Ureter (tissue), 1 donor: ENCODE measurements at regions not wholly inside any gene's neighbourhood (a gene's known extent, or its start where the extent isn't known, plus 50 kb on each side); places are given as distances from the start of the nearest gene placed in this dataset.
"Not testable (repeated sequence)": the region's sequence is repeated elsewhere in the genome, so short reads cannot be mapped to it uniquely, and the experiment has no call there.

ENCODE experiments used
- DNase-seq: peaks from one replicate; pipeline ENCODE4 v3.0.0-alpha.2; 2020; ENCODE audit warnings: low spot score
- donor health status: DM: yes; HTN: yes; CAD: no.

DNA sequence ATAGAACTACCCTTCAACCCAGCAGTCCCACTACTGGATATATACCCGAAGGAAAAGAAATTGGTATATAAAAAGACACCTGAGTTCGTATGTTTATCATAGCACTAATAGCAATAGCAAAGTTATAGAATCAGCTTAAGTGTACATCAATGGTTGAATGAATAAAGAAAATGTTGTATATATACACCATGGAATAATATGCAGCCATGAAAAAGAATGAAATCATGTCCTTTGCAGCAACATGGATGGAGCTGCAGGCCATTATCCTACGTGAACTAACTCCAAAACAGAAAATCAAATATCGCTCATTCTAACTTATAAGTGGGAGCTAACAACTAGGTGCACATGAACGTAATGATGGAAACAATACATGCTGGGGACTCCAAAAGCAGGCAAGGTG lies 143.5 kb upstream of the GK2 start:
- DNase-seq: no peak

DNA sequence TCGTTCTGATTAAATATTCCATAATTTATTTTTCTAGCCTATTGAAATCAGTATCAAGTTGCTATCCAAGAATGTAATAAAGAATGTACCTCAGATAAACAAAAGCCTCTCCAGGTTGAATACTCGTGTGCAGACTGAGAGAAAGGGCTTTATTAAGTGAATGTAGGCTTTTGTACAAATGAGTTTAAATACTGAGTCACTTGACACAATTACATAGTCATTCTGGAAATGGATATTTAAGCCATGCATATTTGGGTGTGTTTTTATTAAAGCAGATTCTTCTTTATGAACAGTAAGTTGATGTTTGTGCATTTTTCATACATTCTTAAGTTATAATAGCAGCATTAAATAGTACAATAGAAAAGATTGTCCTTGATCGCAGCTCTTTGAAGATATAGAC lies 139.8 kb upstream of the GK2 start:
- DNase-seq: no peak

DNA sequence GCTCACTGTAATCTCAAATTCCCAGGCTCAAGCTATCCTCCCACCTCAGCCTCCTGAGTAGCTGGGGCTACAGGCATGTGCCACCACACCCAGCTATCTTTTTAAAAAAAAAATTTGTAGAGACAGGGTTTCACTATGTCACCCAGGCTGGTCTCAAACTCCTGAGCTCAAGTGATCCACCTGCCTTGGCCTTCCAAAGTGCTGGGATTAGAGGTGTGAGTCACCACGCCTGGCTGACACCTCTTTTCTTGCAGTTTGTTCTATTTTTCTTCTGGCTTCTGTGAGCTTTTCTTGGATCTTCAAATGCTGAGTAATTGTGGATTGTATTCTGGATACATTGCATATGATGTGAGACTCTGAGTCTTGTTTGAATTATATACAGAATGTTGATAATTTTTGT lies 137.3 kb upstream of the GK2 start:
- not testable (repeated sequence) for DNase-seq

DNA sequence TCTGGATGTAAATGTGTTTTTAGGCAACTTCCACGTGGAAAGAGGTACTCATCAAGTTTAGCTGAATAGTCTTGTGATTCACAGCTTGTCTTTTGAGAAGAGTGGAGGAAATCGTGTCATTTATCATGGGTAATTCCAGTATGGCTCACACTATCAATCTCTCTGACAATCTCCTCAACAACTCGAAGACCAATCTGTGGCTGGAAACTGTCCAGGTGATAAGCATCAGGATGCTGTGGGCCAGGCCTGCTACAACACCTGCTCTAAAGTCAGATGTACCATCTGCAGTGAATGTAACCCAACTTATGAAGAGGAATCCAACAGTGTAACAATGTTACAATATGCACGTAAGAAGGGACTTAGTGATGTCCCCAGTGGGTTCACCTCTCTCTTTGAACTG lies 132.1 kb upstream of the GK2 start:
- DNase-seq: no peak

DNA sequence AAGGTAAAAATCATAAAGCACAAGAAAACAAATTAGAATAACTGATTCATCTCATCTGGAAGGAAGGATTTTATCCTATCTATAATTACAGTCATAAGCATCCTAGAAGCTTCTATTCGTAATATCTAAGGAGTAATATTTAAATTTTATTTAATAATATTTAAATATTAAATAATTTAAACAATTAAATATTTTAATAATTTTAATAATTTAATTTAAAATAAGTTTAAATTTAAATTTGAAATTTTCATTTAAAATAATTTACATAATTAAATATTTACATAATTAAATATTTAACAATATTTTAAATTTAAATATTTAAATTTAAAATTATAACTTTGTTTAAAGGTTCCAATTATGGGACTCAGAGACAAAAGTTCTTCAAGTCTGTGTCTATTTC lies 127.5 kb upstream of the GK2 start:
- DNase-seq: no peak

DNA sequence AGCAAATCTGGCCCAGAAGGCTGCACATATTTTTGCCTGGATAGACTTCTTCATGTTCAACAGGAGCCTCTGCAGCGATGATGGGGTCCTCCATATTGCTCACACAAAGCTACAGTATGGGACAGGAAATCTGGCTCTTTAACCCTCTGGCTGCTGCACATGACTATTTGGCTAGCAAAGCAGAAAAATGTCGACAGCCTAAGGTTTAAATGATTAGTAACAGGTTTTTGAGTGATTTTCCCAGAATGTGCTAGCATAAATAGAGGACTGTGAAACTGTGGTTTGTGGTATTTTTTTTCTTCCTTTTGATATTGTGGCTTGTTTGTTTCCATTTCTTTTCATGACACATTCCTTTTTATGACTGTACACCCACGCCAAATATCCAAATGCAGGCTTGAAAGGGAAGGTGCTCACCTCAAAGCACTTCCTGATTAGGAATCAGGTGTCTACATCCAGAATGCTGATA lies 120.2 kb upstream of the GK2 start:
- no peak for DNase-seq

DNA sequence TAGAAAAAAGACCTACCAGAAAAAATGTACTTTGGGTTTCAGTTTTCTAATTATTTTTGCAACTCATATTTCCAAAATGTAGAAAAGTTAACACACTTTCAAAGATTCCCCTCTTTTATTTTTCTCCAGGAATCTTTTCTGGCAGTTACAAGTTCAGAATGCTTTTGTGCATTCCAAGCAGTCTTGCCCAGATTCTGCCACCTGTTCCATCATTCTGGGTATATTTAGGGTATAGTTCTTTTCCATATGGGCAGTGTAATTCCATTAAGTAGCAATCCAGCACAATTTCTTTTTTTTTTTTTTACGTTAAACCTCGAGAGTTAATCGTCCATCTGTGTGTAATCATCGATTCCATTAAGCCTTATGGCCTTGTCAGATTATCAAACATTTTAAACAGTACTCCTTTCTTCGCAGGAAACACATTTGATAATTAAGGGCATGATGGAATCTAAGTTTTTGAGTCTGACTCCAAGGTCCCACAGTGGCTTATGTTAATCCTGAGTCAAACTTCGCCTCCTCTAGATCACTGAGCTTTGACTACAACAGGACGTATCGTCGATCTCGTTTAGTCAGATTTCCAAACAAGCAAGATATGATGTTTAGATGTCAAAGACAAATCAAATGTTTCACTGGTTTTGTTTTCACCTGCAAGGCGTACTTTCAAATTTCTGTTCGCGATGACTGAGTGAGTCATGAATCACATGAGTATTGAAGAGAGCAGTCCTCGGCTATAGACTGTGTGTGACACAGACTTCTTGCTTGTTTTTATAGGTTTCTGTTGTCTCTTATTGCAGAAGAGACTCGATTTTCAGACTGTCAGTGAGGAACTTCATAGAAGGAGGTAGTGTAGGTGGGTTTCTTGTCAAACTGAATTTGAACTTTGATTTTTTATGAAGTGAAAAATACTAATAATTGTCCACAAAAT lies 118.9 kb upstream of the GK2 start:
- DNase-seq: no peak

DNA sequence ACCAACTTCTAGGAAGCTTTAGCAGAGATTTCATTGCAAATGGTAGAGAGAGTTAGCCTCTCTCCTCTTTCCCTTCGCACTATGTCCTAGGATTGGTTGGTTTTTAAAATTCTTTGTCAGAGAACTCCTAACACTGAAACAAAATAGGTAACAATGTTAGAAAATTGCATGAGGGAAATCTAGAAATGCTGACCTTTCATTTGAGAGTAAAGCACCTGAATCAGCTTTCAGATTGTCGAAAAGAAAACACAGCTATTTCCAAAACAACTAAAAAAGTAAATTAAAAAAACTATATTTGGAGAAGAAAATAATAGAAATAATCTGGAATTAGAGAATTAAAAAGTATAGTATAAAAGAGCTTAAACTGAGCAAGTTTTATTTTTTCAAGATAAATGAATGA lies 108.1 kb upstream of the GK2 start:
- DNase-seq: no peak

DNA sequence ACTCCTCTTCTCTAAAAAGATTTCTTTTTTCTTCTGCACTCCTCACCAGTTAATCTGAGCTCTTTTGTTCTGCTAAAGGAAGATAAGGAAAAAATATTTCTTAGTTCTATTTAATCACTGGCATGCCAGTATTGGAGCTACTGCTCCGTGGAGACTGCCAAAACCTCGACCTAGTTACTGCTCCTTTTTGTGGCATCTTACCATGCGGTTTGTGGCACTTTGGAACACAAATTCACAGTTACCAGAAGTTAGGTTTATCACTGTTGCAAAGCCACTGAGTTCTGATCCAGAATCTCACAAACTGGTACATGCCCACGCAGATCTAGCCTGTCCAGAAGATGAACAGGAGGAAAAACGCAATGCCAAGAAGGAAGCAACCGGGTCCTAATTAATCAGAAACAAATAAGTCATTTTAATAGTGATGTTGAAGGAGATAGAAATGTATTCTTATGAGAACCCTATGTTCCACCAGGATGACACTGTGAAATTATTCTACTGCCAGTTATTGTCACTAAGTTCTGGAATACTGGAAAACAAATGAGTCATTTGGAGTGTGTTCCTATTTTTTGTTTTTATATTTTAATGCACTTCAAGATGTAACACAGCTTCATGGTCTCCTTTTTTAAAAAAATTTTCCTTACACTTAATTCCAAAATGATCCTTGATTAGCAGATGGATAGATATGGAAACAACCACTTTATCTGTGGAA lies 106.7 kb upstream of the GK2 start:
- DNase-seq: no peak

DNA sequence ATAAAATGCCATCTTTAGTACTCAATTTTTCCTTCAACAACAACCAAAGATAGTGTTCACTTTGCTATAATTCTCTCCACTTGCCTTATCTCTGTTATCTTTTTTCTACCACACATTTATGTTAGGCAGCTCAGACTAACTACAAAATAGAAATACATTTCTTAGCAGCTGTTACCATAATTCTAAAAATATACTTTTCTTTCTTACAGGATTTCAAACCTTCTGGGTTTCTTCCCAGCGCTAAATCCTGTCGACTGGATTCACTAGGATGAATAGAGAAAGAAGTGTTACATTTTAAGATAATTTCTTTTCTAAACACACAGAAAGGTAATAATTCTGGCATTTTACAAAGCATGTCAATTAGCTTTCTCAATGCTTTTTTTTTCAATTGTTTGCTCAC lies 105.5 kb upstream of the GK2 start:
- no peak for DNase-seq

DNA sequence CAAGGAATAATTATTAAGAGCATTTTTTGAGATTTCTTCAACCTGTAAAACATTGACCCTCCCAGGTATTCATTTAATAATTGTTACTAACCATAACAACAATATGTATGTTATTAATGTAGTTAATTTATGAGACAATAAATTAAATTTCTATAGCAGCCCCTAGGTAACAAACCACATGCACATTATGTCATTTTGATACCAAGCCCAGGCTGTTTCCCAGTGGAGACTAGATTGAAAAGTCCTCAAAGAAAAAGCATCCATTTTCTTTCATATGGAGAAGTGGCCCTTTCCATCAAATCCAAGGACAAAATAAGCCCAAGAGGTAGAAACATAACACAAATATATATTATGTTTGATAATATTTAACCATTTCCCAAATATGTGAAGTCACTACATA lies 104.3 kb upstream of the GK2 start:
- no peak for DNase-seq

DNA sequence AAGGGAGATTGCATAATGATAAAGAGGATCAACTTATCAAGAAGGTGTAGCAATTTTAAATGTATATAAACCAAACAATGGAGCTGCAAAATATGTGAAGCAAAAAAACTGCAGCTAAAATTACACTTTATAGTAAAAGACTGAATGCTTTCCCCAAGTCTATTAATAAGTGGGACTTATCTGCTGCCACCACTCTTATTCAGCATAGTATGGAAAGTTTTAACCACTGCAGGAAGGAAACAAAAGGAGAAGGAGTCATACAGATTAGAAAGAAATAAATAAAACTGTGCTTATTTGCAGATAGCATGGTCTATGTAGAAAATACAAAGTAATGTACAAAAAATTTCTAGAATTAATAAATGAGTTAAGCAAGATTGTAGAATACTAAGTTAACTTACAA lies 94.1 kb upstream of the GK2 start:
- DNase-seq: no peak

DNA sequence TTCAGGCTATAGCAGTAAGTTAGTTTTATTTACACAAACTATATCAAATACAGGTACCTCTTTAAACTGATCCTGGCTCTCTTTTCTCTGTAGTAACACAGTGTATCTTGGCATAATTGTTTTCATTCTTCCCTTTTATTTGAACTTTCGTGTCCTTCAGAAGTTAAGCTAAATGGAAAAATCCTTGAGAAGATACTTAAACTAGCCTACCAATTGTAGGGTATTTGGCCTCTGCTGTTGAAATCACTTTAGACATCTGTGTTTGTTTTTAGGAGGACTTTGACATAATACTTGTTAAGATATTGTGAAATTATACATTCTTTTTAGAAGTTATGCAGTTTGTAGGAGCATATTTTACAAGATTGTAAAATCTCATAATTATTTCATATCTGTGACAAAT lies 90.3 kb upstream of the GK2 start:
- no peak for DNase-seq

DNA sequence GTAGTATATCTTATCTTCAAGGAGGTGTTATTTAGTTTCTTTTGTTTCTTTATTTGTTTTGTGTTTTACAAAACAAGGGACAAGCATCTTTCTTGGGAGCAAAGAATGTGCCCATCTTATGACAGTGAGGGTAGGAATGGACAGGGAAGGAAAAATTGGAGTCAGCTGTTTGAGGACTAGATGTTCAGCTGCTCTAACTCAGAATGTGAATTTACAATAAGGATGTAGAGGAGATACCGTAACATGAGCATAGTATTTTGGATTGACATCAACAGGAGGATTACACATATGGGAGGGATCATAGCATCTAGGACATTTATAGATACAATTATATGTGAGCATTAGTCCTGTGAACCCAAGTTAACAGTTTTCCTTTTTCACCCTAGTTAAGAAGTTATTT lies 89.0 kb upstream of the GK2 start:
- DNase-seq: no peak

DNA sequence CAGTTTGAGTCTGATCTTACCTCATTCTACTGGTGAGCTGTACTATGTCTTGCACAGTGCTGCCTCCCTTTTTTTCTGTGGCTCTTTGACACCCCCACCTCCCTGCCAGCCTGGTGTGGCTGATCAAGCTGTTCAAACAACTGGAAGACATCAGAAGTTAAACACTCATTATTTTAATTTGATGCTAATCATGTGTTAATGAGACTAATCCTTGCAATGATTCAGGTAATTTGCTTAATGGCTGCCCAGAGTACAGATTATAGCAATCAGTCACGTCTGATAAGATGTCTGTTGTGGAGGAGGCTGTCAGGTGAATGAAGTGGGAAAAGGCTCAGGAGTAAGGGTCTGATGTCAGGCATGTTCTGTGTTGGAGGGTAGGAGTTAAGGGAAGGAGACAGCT lies 87.4 kb upstream of the GK2 start:
- no peak for DNase-seq

DNA sequence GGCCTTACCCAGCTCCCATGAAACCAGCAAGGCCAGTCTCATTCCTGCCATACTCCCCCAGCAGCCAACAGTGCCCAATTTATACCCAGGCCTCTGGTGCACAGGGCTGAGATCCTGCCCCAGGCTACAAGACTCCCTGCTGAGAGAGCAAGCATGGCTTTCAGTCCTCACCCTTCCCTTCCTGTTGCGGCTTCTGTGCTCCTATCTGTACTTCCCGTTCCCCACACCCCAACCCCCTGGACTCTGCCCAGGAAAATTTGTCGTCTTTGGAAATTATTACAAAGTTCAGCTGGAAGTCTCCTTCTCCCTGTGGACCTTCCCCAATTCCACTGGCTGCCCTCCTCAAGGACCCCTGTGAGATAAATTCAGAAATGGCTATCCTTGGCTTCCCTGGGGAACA lies 84.1 kb upstream of the GK2 start:
- DNase-seq: no peak

DNA sequence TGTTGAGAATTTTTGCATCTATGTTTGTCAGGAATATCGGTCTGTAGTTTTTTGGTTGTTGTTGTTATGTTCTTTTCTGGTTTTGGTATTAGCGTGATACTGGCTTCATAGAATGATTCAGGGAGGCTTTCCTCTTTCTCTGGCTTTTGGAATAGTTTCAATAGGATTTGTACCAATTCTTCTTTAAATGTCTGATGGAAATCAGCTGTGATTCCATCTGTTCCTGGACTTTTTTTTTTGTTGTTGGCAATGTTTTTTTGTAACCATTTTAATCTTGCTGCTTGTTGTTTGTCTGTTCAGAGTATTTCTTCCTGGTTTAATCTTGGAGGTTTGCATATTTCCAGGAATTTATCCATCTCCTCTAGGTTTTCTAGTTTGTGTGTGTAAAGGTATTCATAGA lies 81.5 kb upstream of the GK2 start:
- no peak for DNase-seq

DNA sequence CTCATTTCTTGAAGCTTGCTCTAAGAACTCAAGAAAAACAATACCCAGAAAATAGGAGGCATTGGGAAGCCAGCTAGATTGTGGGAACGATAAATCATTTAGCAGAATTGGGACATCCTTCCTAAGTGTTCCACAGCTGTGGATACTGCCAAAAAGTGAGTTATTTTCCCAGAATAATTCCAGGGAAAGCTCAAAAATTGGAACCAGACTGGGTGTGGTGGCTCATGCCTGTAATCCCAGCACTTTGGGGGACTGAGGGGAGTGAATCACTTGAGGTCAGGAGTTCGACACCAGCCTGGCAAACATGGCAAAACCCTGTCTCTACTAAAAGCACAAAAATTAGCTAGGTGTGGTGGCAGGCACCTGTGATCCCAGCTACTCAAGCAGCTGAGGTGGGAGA lies 68.2 kb upstream of the GK2 start:
- DNase-seq: no peak

DNA sequence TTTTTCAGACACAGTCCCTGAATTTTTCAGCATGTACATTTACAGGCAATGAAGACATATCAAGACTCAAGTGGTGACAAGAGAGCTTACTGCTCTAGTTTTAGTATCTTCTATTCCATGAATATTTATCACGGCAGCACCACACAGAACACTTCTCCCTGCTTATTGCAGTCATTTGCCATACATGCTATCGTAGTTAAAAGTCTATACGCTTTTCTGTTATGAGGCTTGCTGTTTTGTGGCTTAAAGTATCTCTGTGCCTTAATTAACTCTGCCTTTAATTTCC lies 65.4 kb upstream of the GK2 start:
- no peak for DNase-seq

DNA sequence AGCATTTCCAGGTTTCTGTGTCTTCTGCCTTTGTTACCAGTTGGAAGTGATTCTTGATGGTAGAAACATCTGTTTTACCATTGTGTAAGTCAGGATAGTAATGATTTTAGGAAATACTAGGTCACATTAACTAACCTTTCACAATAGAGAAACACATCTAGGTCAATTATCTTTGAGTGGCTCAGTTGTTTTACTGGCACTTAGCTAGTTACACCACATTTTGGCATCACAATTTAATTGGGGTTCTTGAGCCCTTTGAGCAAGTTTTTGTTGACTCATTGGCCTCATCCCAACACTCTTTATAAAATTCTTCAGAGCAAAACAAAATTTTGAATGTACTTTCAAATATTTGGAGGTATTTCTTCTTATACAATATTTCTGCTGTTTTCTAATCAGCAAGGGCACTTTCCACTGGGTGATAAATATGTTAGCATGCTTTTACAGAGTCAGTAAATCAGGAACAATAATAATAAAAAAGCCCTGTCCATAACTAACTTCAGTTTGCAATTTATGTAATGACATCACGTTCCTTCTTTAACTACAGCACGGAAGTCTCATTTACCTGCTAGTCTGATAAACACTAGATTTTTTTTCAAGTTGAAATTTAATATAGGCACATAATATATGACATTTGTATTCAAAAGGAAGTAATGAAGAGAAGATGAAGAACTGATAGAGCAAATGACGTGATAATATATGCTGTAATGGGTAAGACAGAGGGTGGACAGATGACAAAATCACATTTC lies 64.8 kb upstream of the GK2 start:
- no peak for DNase-seq

DNA sequence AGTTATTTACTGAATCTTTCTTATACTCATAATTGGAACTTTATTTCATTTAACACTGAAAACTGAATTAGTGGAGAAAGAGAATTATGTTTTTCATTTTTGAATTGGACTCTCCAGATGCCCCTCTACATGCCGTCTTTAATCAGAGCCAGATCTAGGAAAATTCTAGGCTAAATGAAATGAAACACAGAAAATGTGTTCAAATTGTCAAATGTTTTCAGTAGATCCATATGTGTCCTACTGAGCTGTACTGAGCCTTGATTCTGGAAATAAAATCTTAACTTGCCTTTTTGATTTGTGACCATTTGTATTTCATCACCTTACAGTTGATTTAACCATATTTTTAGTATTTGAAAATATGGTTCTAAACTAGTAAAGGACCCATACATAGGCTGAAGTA lies 64.0 kb upstream of the GK2 start:
- no peak for DNase-seq

DNA sequence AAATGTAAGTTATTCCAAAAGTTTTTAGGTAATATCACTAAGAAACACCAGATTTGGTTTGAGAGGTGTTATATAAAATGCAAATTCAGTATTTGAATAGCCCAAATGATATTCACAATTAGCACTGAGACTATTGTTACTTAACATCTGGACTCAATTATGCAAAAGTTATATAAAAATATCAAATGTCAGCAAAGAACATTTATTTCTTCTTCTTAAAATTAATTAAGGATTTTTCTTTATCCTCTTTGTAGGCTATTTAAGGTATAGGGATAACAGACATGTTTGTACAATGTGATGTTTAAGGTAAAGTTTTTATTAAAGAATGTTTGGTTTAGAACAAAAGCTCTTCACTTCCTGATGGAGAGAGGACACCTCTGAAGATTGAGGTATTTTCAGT lies 63.3 kb upstream of the GK2 start:
- DNase-seq: no peak
